ENCODE measurements at regions not wholly inside any gene's neighbourhood (a gene's known extent, or its start where the extent isn't known, plus 50 kb on each side); places are given as distances from the start of the nearest gene placed in this dataset.

- TF ChIP-seq CTCF (IDR thresholded peaks at IDR 0.05): no peak
- TF ChIP-seq POLR2A (IDR thresholded peaks at IDR 0.05): no peak
Observed at GRCh38 chr1:70720109-70720508, 309.0 kb downstream of the CTH start.
